Breast epithelium (tissue), 3 donors: ENCODE measurements at regions not wholly inside any gene's neighbourhood (a gene's known extent, or its start where the extent isn't known, plus 50 kb on each side); places are given as distances from the start of the nearest gene placed in this dataset.

ENCODE experiments used
- POLR2AphosphoS5 ChIP-seq, 3 donors: sonication (generic); formaldehyde crosslinking; IDR thresholded peaks; one replicate each; pipeline ENCODE4 v1.6.1; 2017; ENCODE audit warnings: antibody characterized with exemption in 3 of 3
- TF ChIP-seq, protein P1 (sequence below), 3 donors: fragments of 450-650 bp; IDR thresholded peaks; one replicate each; pipeline ENCODE4 v1.5.1; 2016 to 2017; ENCODE audit warnings: antibody characterized with exemption in 3 of 3, mild to moderate bottlenecking in 3 of 3, moderate library complexity in 3 of 3

DNA sequence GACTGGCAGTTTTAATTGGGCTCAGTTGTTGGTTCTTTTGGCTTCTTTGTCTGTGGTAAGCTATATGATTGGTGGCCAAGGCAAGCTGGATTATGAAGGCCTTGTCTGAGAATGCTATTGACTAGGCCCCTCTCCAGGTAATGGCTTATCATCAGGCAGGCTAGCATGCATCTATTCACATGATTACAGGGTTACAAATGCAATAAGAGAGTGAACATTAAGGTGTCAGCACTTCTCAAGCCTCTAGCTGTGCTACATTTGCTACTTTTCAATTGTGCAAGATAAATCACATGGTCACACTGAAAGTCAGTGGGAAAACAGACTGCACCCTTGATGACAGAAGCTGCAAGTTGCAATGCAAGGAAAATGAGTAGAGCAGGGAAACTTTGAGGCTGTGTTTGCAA is 550.9 kb upstream of the TMPRSS15 start:
- no peak for TF ChIP-seq POLR2AphosphoS5 (IDR thresholded peaks at IDR 0.05)
- TF ChIP-seq, protein P1, sequence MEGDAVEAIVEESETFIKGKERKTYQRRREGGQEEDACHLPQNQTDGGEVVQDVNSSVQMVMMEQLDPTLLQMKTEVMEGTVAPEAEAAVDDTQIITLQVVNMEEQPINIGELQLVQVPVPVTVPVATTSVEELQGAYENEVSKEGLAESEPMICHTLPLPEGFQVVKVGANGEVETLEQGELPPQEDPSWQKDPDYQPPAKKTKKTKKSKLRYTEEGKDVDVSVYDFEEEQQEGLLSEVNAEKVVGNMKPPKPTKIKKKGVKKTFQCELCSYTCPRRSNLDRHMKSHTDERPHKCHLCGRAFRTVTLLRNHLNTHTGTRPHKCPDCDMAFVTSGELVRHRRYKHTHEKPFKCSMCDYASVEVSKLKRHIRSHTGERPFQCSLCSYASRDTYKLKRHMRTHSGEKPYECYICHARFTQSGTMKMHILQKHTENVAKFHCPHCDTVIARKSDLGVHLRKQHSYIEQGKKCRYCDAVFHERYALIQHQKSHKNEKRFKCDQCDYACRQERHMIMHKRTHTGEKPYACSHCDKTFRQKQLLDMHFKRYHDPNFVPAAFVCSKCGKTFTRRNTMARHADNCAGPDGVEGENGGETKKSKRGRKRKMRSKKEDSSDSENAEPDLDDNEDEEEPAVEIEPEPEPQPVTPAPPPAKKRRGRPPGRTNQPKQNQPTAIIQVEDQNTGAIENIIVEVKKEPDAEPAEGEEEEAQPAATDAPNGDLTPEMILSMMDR (IDR thresholded peaks at IDR 0.05) = no peak
